ENCODE measurements at regions not wholly inside any gene's neighbourhood (a gene's known extent, or its start where the extent isn't known, plus 50 kb on each side); places are given as distances from the start of the nearest gene placed in this dataset.

DNA sequence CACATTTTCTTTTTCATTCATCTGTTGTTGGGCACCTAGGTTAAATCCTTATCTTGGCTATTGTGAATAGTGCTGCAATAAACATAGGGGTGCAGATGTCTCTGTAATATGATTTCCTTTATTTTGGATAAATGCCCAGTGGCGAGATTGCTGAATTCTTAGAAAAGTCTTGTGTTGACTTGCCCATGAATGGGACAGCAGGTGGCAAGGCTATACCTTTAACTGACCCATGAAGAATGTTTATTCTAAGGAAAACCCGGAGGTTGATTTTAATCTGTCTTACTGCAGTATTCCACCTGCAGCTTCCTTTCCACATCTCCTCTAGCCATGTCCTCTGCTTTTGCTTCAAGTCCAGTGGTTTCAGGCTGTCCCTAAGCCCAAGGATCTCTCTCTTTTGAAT lies 220.6 kb downstream of the SNCA start:
- in situ Hi-C loops (cut with MboI): no loop called here
- H3K9ac ChIP-seq (ENCODE audit: control insufficient read depth, insufficient read depth, low read length): no peak overlapping the region
- no peak overlapping the region for H3K4me3 ChIP-seq
- FAIRE-seq (no peak), ATAC-seq (no peak), DNase-seq (ENCODE audit: low read depth, low spot score) (no peak)
- no peaks in the 10 kb centered on the region for H3K36me3 ChIP-seq (ENCODE audit: control insufficient read depth in 2 of 2, insufficient read depth in 2 of 2, low read length in 1 of 2)
- H3K79me2 ChIP-seq (ENCODE audit: control insufficient read depth, insufficient read depth, low read length): no peaks in the 10 kb centered on the region
- H3K27ac ChIP-seq (ENCODE audit: control insufficient read depth, insufficient read depth): no peak overlapping the region
- H3K9me3 ChIP-seq (replicated peaks; ENCODE audit: control insufficient read depth, insufficient read depth, low read length): no peaks in the 10 kb centered on the region
- WGBS (ENCODE audit: insufficient coverage, insufficient replicate concordance, low lambda C conversion rate, missing lambda C conversion rate): 8% methylated on average over 2 of the region's 2 CpGs
- no TSS peak for BruUV-seq (replicated peaks)
- no peaks in the 10 kb centered on the region for H4K20me1 ChIP-seq (ENCODE audit: control insufficient read depth, insufficient read depth)
- CTCF ChIA-PET: interaction anchor here (1.1 kb wide), 1 partner anchor 9 kb away, joined by 3 read pairs; no protein-coding TSS in a partner anchor
- RAD21 ChIA-PET (ENCODE audit: unreplicated experiment): no interaction called here
- H3K4me1 ChIP-seq (ENCODE audit: control insufficient read depth, insufficient read depth, low read length): no peaks in the 10 kb centered on the region
- H3K27me3 ChIP-seq (replicated peaks in 1 of 2; ENCODE audit: control insufficient read depth in 2 of 2, insufficient read depth in 2 of 2, low read length in 1 of 2): no peaks in the 10 kb centered on the region
- no peak overlapping the region for H2AFZ ChIP-seq (ENCODE audit: control insufficient read depth, low read depth, low read length)
- H3K4me2 ChIP-seq (ENCODE audit: control insufficient read depth, insufficient read depth): no peak overlapping the region
- POLR2A ChIA-PET: no interaction called here
- TF ChIP-seq TCF7 (IDR thresholded peaks at IDR 0.05; ENCODE audit: borderline replicate concordance): no peak
- TF ChIP-seq KLF5 (IDR thresholded peaks at IDR 0.05; ENCODE audit: partially characterized antibody): no peak
- no peak for TF ChIP-seq SREBF2 (IDR thresholded peaks at IDR 0.05; ENCODE audit: low read length)
- no peak for TF ChIP-seq IKZF1 (conservative IDR thresholded peaks at IDR 0.05)
- TF ChIP-seq, protein P1, sequence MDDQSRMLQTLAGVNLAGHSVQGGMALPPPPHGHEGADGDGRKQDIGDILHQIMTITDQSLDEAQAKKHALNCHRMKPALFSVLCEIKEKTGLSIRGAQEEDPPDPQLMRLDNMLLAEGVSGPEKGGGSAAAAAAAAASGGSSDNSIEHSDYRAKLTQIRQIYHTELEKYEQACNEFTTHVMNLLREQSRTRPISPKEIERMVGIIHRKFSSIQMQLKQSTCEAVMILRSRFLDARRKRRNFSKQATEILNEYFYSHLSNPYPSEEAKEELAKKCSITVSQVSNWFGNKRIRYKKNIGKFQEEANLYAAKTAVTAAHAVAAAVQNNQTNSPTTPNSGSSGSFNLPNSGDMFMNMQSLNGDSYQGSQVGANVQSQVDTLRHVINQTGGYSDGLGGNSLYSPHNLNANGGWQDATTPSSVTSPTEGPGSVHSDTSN (IDR thresholded peaks at IDR 0.05; ENCODE audit: insufficient replicate concordance, low read depth, low read length): no peak
- intact Hi-C loops (cut with micrococcal nuclease; ENCODE audit: unreplicated experiment): no loop called here
- SMC1A ChIA-PET (ENCODE audit: uncharacterized antibody, unreplicated experiment): no interaction called here

DNA sequence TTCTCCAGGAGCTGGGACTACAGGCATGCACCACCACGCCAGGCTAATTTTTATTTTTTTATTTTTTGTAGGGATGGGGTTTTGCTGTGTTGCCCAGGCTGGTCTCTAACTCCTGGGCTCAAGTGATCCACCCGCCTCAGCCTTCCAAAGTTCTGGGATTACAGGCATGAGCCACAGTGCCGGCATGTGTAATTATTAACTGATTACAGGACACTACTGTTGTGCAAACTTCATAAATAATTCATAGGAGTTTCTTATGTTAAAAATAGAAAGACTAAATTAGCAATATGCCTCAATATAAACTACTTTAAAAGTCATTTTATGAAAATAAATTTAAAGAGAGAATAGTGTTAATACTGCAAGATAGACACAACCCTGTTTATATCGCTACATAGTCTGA lies 221.9 kb downstream of the SNCA start:
- 31% methylated on average over 4 of the region's 4 CpGs for WGBS (ENCODE audit: insufficient coverage, insufficient replicate concordance, low lambda C conversion rate, missing lambda C conversion rate)
- H4K20me1 ChIP-seq (ENCODE audit: control insufficient read depth, insufficient read depth): no peaks in the 10 kb centered on the region
- DNase-seq (ENCODE audit: low read depth, low spot score): no peak
- ChIA-PET POLR2A (no interaction called here), CTCF (no interaction called here), RAD21 (ENCODE audit: unreplicated experiment) (no interaction called here), SMC1A (ENCODE audit: uncharacterized antibody, unreplicated experiment) (no interaction called here)
- in situ Hi-C loops (cut with MboI) (no loop called here), intact Hi-C loops (cut with micrococcal nuclease; ENCODE audit: unreplicated experiment) (no loop called here)
- no peak overlapping the region for H2AFZ ChIP-seq (ENCODE audit: control insufficient read depth, low read depth, low read length)
- TF ChIP-seq RB1 (IDR thresholded peaks at IDR 0.05; ENCODE audit: borderline replicate concordance): no peak
- TF ChIP-seq JUNB (IDR thresholded peaks at IDR 0.05): no peak
- TF ChIP-seq NFIC (IDR thresholded peaks at IDR 0.05; ENCODE audit: low read depth, low read length): no peak
- no peak for TF ChIP-seq PAX8 (IDR thresholded peaks at IDR 0.05)
- TF ChIP-seq NR2C2 (IDR thresholded peaks at IDR 0.05; ENCODE audit: borderline replicate concordance, control insufficient read depth, insufficient read length, low read depth): no peak
- H3K27ac ChIP-seq (ENCODE audit: control insufficient read depth, insufficient read depth): no peak overlapping the region
- no peaks in the 10 kb centered on the region for H3K4me1 ChIP-seq (ENCODE audit: control insufficient read depth, insufficient read depth, low read length)
- BruUV-seq (replicated peaks): no TSS peak
- no peaks in the 10 kb centered on the region for H3K79me2 ChIP-seq (ENCODE audit: control insufficient read depth, insufficient read depth, low read length)
- H3K9me3 ChIP-seq (replicated peaks; ENCODE audit: control insufficient read depth, insufficient read depth, low read length): no peaks in the 10 kb centered on the region
- ATAC-seq: no peak
- H3K9ac ChIP-seq (ENCODE audit: control insufficient read depth, insufficient read depth, low read length): no peak overlapping the region
- no peak for FAIRE-seq
- H3K4me3 ChIP-seq: no peak overlapping the region
- no peaks in the 10 kb centered on the region for H3K36me3 ChIP-seq (ENCODE audit: control insufficient read depth in 2 of 2, insufficient read depth in 2 of 2, low read length in 1 of 2)
- H3K4me2 ChIP-seq (ENCODE audit: control insufficient read depth, insufficient read depth): no peak overlapping the region
- no peaks in the 10 kb centered on the region for H3K27me3 ChIP-seq (replicated peaks in 1 of 2; ENCODE audit: control insufficient read depth in 2 of 2, insufficient read depth in 2 of 2, low read length in 1 of 2)
